ENCODE measurements at regions not wholly inside any gene's neighbourhood (a gene's known extent, or its start where the extent isn't known, plus 50 kb on each side); places are given as distances from the start of the nearest gene placed in this dataset.

GRCh38 chr5:24389968-24390367 is 254.8 kb downstream of the CDH10 start:
- no peak for FAIRE-seq
- dilution Hi-C loops (cut with MboI; ENCODE audit: extremely low pct_ligation_motif_present, low sequenced_read_pairs) = no loop called here
- Histone ChIP-seq H3K27me3 (ENCODE audit: control insufficient read depth, extremely low read depth, insufficient read depth, low read length) (no peaks in the 10 kb centered on the region), H3K9ac (ENCODE audit: control insufficient read depth, extremely low read depth, insufficient read depth, low read length) (no peak overlapping the region), H3K79me2 (ENCODE audit: control insufficient read depth, insufficient read depth, low read length) (no peaks in the 10 kb centered on the region), H3K36me3 (ENCODE audit: control insufficient read depth in 2 of 2, extremely low read depth in 1 of 2, insufficient read depth in 2 of 2, low read length in 2 of 2) (no peaks in the 10 kb centered on the region), H3K27ac (ENCODE audit: control insufficient read depth, insufficient read depth, low read length) (no peak overlapping the region), H3K4me2 (ENCODE audit: control insufficient read depth, extremely low read depth, insufficient read depth, low read depth, low read length) (no peak overlapping the region), H2AFZ (ENCODE audit: control insufficient read depth, low read length) (no peak overlapping the region), H3K4me3 (ENCODE audit: control insufficient read depth in 2 of 3, extremely low read depth in 1 of 3, insufficient read depth in 2 of 3, low read depth in 1 of 3, low read length in 3 of 3) (no peak overlapping the region), H4K20me1 (ENCODE audit: control insufficient read depth, extremely low read depth, insufficient read depth, low read length) (no peaks in the 10 kb centered on the region), H3K9me1 (ENCODE audit: control insufficient read depth, extremely low read depth, insufficient read depth, low read length) (no peaks in the 10 kb centered on the region), H3K4me1 (ENCODE audit: control insufficient read depth, extremely low read depth, insufficient read depth, low read length) (no peaks in the 10 kb centered on the region), H3K9me3 (ENCODE audit: control insufficient read depth, low read depth, low read length) (peaks cover 2% of the 10 kb centered on the region)
- TF ChIP-seq EZH2 (IDR thresholded peaks at IDR 0.05; ENCODE audit: low read length) = no peak
- TF ChIP-seq, protein P1, sequence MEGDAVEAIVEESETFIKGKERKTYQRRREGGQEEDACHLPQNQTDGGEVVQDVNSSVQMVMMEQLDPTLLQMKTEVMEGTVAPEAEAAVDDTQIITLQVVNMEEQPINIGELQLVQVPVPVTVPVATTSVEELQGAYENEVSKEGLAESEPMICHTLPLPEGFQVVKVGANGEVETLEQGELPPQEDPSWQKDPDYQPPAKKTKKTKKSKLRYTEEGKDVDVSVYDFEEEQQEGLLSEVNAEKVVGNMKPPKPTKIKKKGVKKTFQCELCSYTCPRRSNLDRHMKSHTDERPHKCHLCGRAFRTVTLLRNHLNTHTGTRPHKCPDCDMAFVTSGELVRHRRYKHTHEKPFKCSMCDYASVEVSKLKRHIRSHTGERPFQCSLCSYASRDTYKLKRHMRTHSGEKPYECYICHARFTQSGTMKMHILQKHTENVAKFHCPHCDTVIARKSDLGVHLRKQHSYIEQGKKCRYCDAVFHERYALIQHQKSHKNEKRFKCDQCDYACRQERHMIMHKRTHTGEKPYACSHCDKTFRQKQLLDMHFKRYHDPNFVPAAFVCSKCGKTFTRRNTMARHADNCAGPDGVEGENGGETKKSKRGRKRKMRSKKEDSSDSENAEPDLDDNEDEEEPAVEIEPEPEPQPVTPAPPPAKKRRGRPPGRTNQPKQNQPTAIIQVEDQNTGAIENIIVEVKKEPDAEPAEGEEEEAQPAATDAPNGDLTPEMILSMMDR (optimal IDR thresholded peaks at IDR 0.05 in 1 of 3, IDR thresholded peaks at IDR 0.05 in 1 of 3, conservative IDR thresholded peaks at IDR 0.05 in 1 of 3; ENCODE audit: extremely low read depth in 1 of 3, insufficient read depth in 2 of 3, low read length in 3 of 3) = no peak
- no peak for DNase-seq (ENCODE audit: low read depth, low spot score)

GRCh38 chr5:24391816-24392215 is 253.0 kb downstream of the CDH10 start:
- Histone ChIP-seq H3K36me3 (ENCODE audit: control insufficient read depth in 2 of 2, extremely low read depth in 1 of 2, insufficient read depth in 2 of 2, low read length in 2 of 2) (no peaks in the 10 kb centered on the region), H3K9ac (ENCODE audit: control insufficient read depth, extremely low read depth, insufficient read depth, low read length) (no peak overlapping the region), H3K27ac (ENCODE audit: control insufficient read depth, insufficient read depth, low read length) (no peak overlapping the region), H3K27me3 (ENCODE audit: control insufficient read depth, extremely low read depth, insufficient read depth, low read length) (no peaks in the 10 kb centered on the region), H2AFZ (ENCODE audit: control insufficient read depth, low read length) (no peak overlapping the region), H3K4me1 (ENCODE audit: control insufficient read depth, extremely low read depth, insufficient read depth, low read length) (no peaks in the 10 kb centered on the region), H3K4me3 (ENCODE audit: control insufficient read depth in 2 of 3, extremely low read depth in 1 of 3, insufficient read depth in 2 of 3, low read depth in 1 of 3, low read length in 3 of 3) (no peak overlapping the region), H3K4me2 (ENCODE audit: control insufficient read depth, extremely low read depth, insufficient read depth, low read depth, low read length) (no peak overlapping the region), H4K20me1 (ENCODE audit: control insufficient read depth, extremely low read depth, insufficient read depth, low read length) (no peaks in the 10 kb centered on the region), H3K79me2 (ENCODE audit: control insufficient read depth, insufficient read depth, low read length) (no peaks in the 10 kb centered on the region), H3K9me1 (ENCODE audit: control insufficient read depth, extremely low read depth, insufficient read depth, low read length) (no peaks in the 10 kb centered on the region), H3K9me3 (ENCODE audit: control insufficient read depth, low read depth, low read length) (peaks cover 2% of the 10 kb centered on the region)
- dilution Hi-C loops (cut with MboI; ENCODE audit: extremely low pct_ligation_motif_present, low sequenced_read_pairs) = no loop called here
- FAIRE-seq = no peak
- TF ChIP-seq, protein P1 (optimal IDR thresholded peaks at IDR 0.05 in 1 of 3, IDR thresholded peaks at IDR 0.05 in 1 of 3, conservative IDR thresholded peaks at IDR 0.05 in 1 of 3; ENCODE audit: extremely low read depth in 1 of 3, insufficient read depth in 2 of 3, low read length in 3 of 3) = no peak
- no peak for TF ChIP-seq EZH2 (IDR thresholded peaks at IDR 0.05; ENCODE audit: low read length)
- no peak for DNase-seq (ENCODE audit: low read depth, low spot score)
